Immature natural killer cell (primary cell): ENCODE measurements at regions not wholly inside any gene's neighbourhood (a gene's known extent, or its start where the extent isn't known, plus 50 kb on each side); places are given as distances from the start of the nearest gene placed in this dataset.
A peak's percentile ranks its signal among the peaks of the same experiment; 100 is the strongest.
"Not testable (repeated sequence)": the region's sequence is repeated elsewhere in the genome, so short reads cannot be mapped to it uniquely, and the experiment has no call there.

ENCODE experiments used
- DNase-seq, 3 donors: peaks; one replicate each; pipeline ENCODE4 v3.0.0; 2022; ENCODE audit warnings: mixed read lengths in 1 of 3
- H3K27ac Mint-ChIP-seq, 6 donors: one replicate each; pipeline ENCODE4 v1.8.0; 2020; ENCODE audit warnings: mixed read lengths in 6 of 6, mild to moderate bottlenecking in 5 of 6, inconsistent platforms in 4 of 6, moderate library complexity in 3 of 6
- H3K27me3 Mint-ChIP-seq, 3 donors: one replicate each; pipeline ENCODE4 v1.8.0; 2020 to 2021; ENCODE audit warnings: low read depth in 3 of 3, mild to moderate bottlenecking in 3 of 3, mixed read lengths in 3 of 3, moderate library complexity in 3 of 3, inconsistent platforms in 1 of 3
- H3K36me3 Mint-ChIP-seq, 3 donors: one replicate each; pipeline ENCODE4 v1.8.0; 2020; ENCODE audit warnings: mixed read lengths in 3 of 3, inconsistent platforms in 2 of 3, mild to moderate bottlenecking in 2 of 3
- H3K4me1 Mint-ChIP-seq, 2 donors: one replicate each; pipeline ENCODE4 v1.8.0; 2020; ENCODE audit warnings: inconsistent platforms in 2 of 2, mild to moderate bottlenecking in 2 of 2, mixed read lengths in 2 of 2, moderate library complexity in 1 of 2
- H3K4me3 Mint-ChIP-seq, 5 donors: one replicate each; pipeline ENCODE4 v1.8.0; 2020; ENCODE audit warnings: mild to moderate bottlenecking in 5 of 5, mixed read lengths in 5 of 5, inconsistent platforms in 3 of 5, moderate library complexity in 3 of 5
- H3K9me3 Mint-ChIP-seq, 6 donors: one replicate each; pipeline ENCODE4 v1.8.0; 2020; ENCODE audit warnings: mild to moderate bottlenecking in 6 of 6, mixed read lengths in 6 of 6, inconsistent platforms in 4 of 6, moderate library complexity in 3 of 6

- Mint-ChIP-seq H3K9me3 (no peaks in the 10 kb centered on the region), H3K27me3 (peaks cover 0 to 2% (median 0%) of the 10 kb centered on the region in 3 donors), H3K27ac (no peak overlapping the region), H3K4me1 (no peaks in the 10 kb centered on the region), H3K4me3 (no peak overlapping the region), H3K36me3 (peaks cover 0 to 2% (median 0%) of the 10 kb centered on the region in 3 donors)
- no peak for DNase-seq
Measured at GRCh38 chr17:68155692-68156091, 92.2 kb upstream of the AMZ2 start.

- Mint-ChIP-seq H3K4me3 (no peak overlapping the region), H3K9me3 (no peaks in the 10 kb centered on the region), H3K36me3 (peaks cover 0 to 4% (median 0%) of the 10 kb centered on the region in 3 donors), H3K4me1 (no peaks in the 10 kb centered on the region), H3K27me3 (peaks cover 0 to 4% (median 0%) of the 10 kb centered on the region in 3 donors), H3K27ac (no peak overlapping the region)
- DNase-seq = no peak
Measured at GRCh38 chr17:68161644-68162428, 86.0 kb upstream of the AMZ2 start.

GRCh38 chr17:68168273-68169164, 79.3 kb upstream of the AMZ2 start:
- peak overlapping the region in 4 of 6 donors; percentile 43 to 72 (median 49) for H3K27ac Mint-ChIP-seq
- H3K27me3 Mint-ChIP-seq, H3K9me3 Mint-ChIP-seq, DNase-seq, H3K36me3 Mint-ChIP-seq: not testable (repeated sequence)
- H3K4me1 Mint-ChIP-seq = peaks cover 13 to 17% of the 10 kb centered on the region in 2 donors
- H3K4me3 Mint-ChIP-seq = peak overlapping the region in 4 of 5 donors; percentile 0 to 44 (median 8)

GRCh38 chr17:68169165-68169821, 78.5 kb upstream of the AMZ2 start:
- not testable (repeated sequence) for H3K27ac Mint-ChIP-seq, DNase-seq, H3K27me3 Mint-ChIP-seq, H3K36me3 Mint-ChIP-seq, H3K9me3 Mint-ChIP-seq
- H3K4me3 Mint-ChIP-seq = peak overlapping the region in 3 of 5 donors; percentile 29 to 42 (median 40)
- peaks cover 13 to 17% of the 10 kb centered on the region in 2 donors for H3K4me1 Mint-ChIP-seq

- peaks cover 0 to 4% (median 3%) of the 10 kb centered on the region in 3 donors for H3K27me3 Mint-ChIP-seq
- peaks cover 0 to 1% (median 0%) of the 10 kb centered on the region in 6 donors for H3K9me3 Mint-ChIP-seq
- no peaks in the 10 kb centered on the region for H3K36me3 Mint-ChIP-seq
- H3K4me1 Mint-ChIP-seq = peaks cover 13 to 17% of the 10 kb centered on the region in 2 donors
- no peak for DNase-seq
- H3K4me3 Mint-ChIP-seq = no peak overlapping the region
- peak overlapping the region in 1 of 6 donors; percentile 6 for H3K27ac Mint-ChIP-seq
Measured at GRCh38 chr17:68169840-68170239, 78.0 kb upstream of the AMZ2 start.

GRCh38 chr17:68170246-68170645, 77.6 kb upstream of the AMZ2 start:
- Mint-ChIP-seq H3K27ac (peak overlapping the region in 1 of 6 donors; percentile 6), H3K9me3 (peaks cover 0 to 1% (median 0%) of the 10 kb centered on the region in 6 donors), H3K4me1 (peaks cover 13 to 17% of the 10 kb centered on the region in 2 donors), H3K27me3 (peaks cover 0 to 4% (median 3%) of the 10 kb centered on the region in 3 donors), H3K4me3 (peak overlapping the region in 1 of 5 donors; percentile 1), H3K36me3 (no peaks in the 10 kb centered on the region)
- DNase-seq = no peak

GRCh38 chr17:68172461-68172954, 75.3 kb upstream of the AMZ2 start:
- Mint-ChIP-seq H3K27ac (peak overlapping the region in 1 of 6 donors; percentile 7), H3K36me3 (peaks cover 0 to 4% (median 3%) of the 10 kb centered on the region in 3 donors), H3K4me1 (peaks cover 25 to 29% of the 10 kb centered on the region in 2 donors), H3K27me3 (peaks cover 0 to 4% (median 3%) of the 10 kb centered on the region in 3 donors), H3K4me3 (no peak overlapping the region), H3K9me3 (peaks cover 0 to 1% (median 0%) of the 10 kb centered on the region in 6 donors)
- DNase-seq = peak; percentile 66 to 71 (median 68)

GRCh38 chr17:68175416-68175815, 72.4 kb upstream of the AMZ2 start:
- DNase-seq = no peak
- peaks cover 2 to 5% (median 4%) of the 10 kb centered on the region in 3 donors for H3K27me3 Mint-ChIP-seq
- H3K36me3 Mint-ChIP-seq = peaks cover 0 to 4% (median 3%) of the 10 kb centered on the region in 3 donors
- peaks cover 18 to 23% of the 10 kb centered on the region in 2 donors for H3K4me1 Mint-ChIP-seq
- H3K4me3 Mint-ChIP-seq = no peak overlapping the region
- H3K27ac Mint-ChIP-seq = peak overlapping the region in 2 of 6 donors; percentile 49 to 60
- H3K9me3 Mint-ChIP-seq = peaks cover 0 to 1% (median 0%) of the 10 kb centered on the region in 6 donors

GRCh38 chr17:68175905-68176304, 71.9 kb upstream of the AMZ2 start:
- H3K9me3 Mint-ChIP-seq = peaks cover 0 to 1% (median 0%) of the 10 kb centered on the region in 6 donors
- H3K4me3 Mint-ChIP-seq = no peak overlapping the region

GRCh38 chr17:68176718-68177117, 71.1 kb upstream of the AMZ2 start:
- no peak for DNase-seq
- peaks cover 8 to 14% (median 13%) of the 10 kb centered on the region in 3 donors for H3K27me3 Mint-ChIP-seq
- no peak overlapping the region for H3K4me3 Mint-ChIP-seq
- peaks cover 0 to 4% (median 3%) of the 10 kb centered on the region in 3 donors for H3K36me3 Mint-ChIP-seq
- no peak overlapping the region for H3K27ac Mint-ChIP-seq
- peaks cover 25 to 33% of the 10 kb centered on the region in 2 donors for H3K4me1 Mint-ChIP-seq
- peaks cover 0 to 1% (median 0%) of the 10 kb centered on the region in 6 donors for H3K9me3 Mint-ChIP-seq

More at GRCh38 chr17:68175905-68176304, 71.9 kb upstream of the AMZ2 start:
- DNase-seq = no peak
- Mint-ChIP-seq H3K36me3 (peaks cover 0 to 4% (median 3%) of the 10 kb centered on the region in 3 donors), H3K27me3 (peaks cover 6 to 9% (median 8%) of the 10 kb centered on the region in 3 donors), H3K27ac (peak overlapping the region in 3 of 6 donors; percentile 45 to 60 (median 49)), H3K4me1 (peaks cover 23 to 28% of the 10 kb centered on the region in 2 donors)

GRCh38 chr17:68178831-68179230, 69.0 kb upstream of the AMZ2 start:
- no peak for DNase-seq
- no peak overlapping the region for H3K4me3 Mint-ChIP-seq
- H3K36me3 Mint-ChIP-seq = peaks cover 0 to 4% (median 3%) of the 10 kb centered on the region in 3 donors
- H3K9me3 Mint-ChIP-seq = peaks cover 0 to 1% (median 0%) of the 10 kb centered on the region in 6 donors
- H3K27me3 Mint-ChIP-seq = peaks cover 13 to 26% (median 18%) of the 10 kb centered on the region in 3 donors
- H3K27ac Mint-ChIP-seq = no peak overlapping the region
- H3K4me1 Mint-ChIP-seq = peaks cover 41 to 54% of the 10 kb centered on the region in 2 donors

- Mint-ChIP-seq H3K4me1 (peaks cover 47 to 59% of the 10 kb centered on the region in 2 donors), H3K4me3 (no peak overlapping the region)
- DNase-seq = no peak
Measured at GRCh38 chr17:68179236-68179925, 68.5 kb upstream of the AMZ2 start.

More at GRCh38 chr17:68179236-68179925, 68.5 kb upstream of the AMZ2 start:
- Mint-ChIP-seq H3K36me3 (peaks cover 0 to 4% (median 3%) of the 10 kb centered on the region in 3 donors), H3K9me3 (peaks cover 0 to 1% (median 0%) of the 10 kb centered on the region in 6 donors), H3K27ac (no peak overlapping the region), H3K27me3 (peaks cover 13 to 26% (median 19%) of the 10 kb centered on the region in 3 donors)
